GM12878 (cell line): ENCODE measurements at regions not wholly inside any gene's neighbourhood (a gene's known extent, or its start where the extent isn't known, plus 50 kb on each side); places are given as distances from the start of the nearest gene placed in this dataset.

ENCODE experiments used
- FOXK2 ChIP-seq: fragments of 450-650 bp; IDR thresholded peaks from 2 replicates; pipeline ENCODE4 v1.6.1; 2017; ENCODE audit warnings: mild to moderate bottlenecking, moderate library complexity
- MAX ChIP-seq: IDR thresholded peaks from 2 replicates; pipeline ENCODE4 v1.6.1; 2012; ENCODE audit warnings: low read depth, low read length, improper control_type of control experiment
- NFIC ChIP-seq: IDR thresholded peaks from 2 replicates; pipeline ENCODE4 v1.6.1; 2012; ENCODE audit warnings: low read depth, mild to moderate bottlenecking, inconsistent platforms, low read length, moderate library complexity
- NR2C2 ChIP-seq: IDR thresholded peaks from 2 replicates; pipeline ENCODE4 v1.6.1; 2011; ENCODE audit warnings: borderline replicate concordance, low read depth; ENCODE audit not compliant: control insufficient read depth, insufficient read length
- PKNOX1 ChIP-seq: fragments of 450-650 bp; IDR thresholded peaks from 2 replicates; pipeline ENCODE4 v1.6.1; 2016; ENCODE audit warnings: mild to moderate bottlenecking
- ZNF622 ChIP-seq: fragments of 450-650 bp; IDR thresholded peaks from 2 replicates; pipeline ENCODE4 v1.6.1; 2017; ENCODE audit warnings: mild to moderate bottlenecking, inconsistent platforms
- TF ChIP-seq, protein P1 (sequence below), 3 experiments: IDR thresholded peaks in 2 of 3; conservative IDR thresholded peaks in 1 of 3; 2 replicates each; pipeline ENCODE4 v1.5.1; 2011; ENCODE audit warnings: low read depth in 3 of 3, low read length in 3 of 3, mild to moderate bottlenecking in 3 of 3, control low read depth in 2 of 3, moderate library complexity in 2 of 3, inconsistent platforms in 1 of 3, mixed read lengths in 1 of 3; ENCODE audit not compliant: control insufficient read depth in 2 of 3, insufficient read depth in 1 of 3; ENCODE audit errors: extremely low read depth in 1 of 3
- TF ChIP-seq, protein P2 (sequence below): IDR thresholded peaks from 2 replicates; pipeline ENCODE4 v1.6.1; 2012; ENCODE audit warnings: low read depth, low read length, improper control_type of control experiment
- TF ChIP-seq, protein P3 (sequence below): fragments of 450-650 bp; IDR thresholded peaks from 2 replicates; pipeline ENCODE4 v1.6.1; 2016; ENCODE audit warnings: mild to moderate bottlenecking, moderate library complexity, borderline replicate concordance
- TF ChIP-seq, protein P4 (sequence below): IDR thresholded peaks from 2 replicates; pipeline ENCODE4 v1.6.1; 2012; ENCODE audit warnings: improper control_type of control experiment, low read depth, low read length; ENCODE audit not compliant: insufficient replicate concordance

- TF ChIP-seq, protein P1, sequence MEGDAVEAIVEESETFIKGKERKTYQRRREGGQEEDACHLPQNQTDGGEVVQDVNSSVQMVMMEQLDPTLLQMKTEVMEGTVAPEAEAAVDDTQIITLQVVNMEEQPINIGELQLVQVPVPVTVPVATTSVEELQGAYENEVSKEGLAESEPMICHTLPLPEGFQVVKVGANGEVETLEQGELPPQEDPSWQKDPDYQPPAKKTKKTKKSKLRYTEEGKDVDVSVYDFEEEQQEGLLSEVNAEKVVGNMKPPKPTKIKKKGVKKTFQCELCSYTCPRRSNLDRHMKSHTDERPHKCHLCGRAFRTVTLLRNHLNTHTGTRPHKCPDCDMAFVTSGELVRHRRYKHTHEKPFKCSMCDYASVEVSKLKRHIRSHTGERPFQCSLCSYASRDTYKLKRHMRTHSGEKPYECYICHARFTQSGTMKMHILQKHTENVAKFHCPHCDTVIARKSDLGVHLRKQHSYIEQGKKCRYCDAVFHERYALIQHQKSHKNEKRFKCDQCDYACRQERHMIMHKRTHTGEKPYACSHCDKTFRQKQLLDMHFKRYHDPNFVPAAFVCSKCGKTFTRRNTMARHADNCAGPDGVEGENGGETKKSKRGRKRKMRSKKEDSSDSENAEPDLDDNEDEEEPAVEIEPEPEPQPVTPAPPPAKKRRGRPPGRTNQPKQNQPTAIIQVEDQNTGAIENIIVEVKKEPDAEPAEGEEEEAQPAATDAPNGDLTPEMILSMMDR (IDR thresholded peaks at IDR 0.05 in 2 of 3, conservative IDR thresholded peaks at IDR 0.05 in 1 of 3; ENCODE audit: control insufficient read depth in 2 of 3, extremely low read depth in 1 of 3, insufficient read depth in 1 of 3, low read depth in 3 of 3, low read length in 3 of 3): no peak
- TF ChIP-seq NR2C2: no peak
- TF ChIP-seq FOXK2: no peak
- TF ChIP-seq, protein P2, sequence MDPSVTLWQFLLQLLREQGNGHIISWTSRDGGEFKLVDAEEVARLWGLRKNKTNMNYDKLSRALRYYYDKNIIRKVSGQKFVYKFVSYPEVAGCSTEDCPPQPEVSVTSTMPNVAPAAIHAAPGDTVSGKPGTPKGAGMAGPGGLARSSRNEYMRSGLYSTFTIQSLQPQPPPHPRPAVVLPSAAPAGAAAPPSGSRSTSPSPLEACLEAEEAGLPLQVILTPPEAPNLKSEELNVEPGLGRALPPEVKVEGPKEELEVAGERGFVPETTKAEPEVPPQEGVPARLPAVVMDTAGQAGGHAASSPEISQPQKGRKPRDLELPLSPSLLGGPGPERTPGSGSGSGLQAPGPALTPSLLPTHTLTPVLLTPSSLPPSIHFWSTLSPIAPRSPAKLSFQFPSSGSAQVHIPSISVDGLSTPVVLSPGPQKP: no peak
- TF ChIP-seq, protein P3, sequence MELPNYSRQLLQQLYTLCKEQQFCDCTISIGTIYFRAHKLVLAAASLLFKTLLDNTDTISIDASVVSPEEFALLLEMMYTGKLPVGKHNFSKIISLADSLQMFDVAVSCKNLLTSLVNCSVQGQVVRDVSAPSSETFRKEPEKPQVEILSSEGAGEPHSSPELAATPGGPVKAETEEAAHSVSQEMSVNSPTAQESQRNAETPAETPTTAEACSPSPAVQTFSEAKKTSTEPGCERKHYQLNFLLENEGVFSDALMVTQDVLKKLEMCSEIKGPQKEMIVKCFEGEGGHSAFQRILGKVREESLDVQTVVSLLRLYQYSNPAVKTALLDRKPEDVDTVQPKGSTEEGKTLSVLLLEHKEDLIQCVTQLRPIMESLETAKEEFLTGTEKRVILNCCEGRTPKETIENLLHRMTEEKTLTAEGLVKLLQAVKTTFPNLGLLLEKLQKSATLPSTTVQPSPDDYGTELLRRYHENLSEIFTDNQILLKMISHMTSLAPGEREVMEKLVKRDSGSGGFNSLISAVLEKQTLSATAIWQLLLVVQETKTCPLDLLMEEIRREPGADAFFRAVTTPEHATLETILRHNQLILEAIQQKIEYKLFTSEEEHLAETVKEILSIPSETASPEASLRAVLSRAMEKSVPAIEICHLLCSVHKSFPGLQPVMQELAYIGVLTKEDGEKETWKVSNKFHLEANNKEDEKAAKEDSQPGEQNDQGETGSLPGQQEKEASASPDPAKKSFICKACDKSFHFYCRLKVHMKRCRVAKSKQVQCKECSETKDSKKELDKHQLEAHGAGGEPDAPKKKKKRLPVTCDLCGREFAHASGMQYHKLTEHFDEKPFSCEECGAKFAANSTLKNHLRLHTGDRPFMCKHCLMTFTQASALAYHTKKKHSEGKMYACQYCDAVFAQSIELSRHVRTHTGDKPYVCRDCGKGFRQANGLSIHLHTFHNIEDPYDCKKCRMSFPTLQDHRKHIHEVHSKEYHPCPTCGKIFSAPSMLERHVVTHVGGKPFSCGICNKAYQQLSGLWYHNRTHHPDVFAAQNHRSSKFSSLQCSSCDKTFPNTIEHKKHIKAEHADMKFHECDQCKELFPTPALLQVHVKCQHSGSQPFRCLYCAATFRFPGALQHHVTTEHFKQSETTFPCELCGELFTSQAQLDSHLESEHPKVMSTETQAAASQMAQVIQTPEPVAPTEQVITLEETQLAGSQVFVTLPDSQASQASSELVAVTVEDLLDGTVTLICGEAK: no peak
- TF ChIP-seq MAX: no peak
- no peak for TF ChIP-seq PKNOX1
- TF ChIP-seq NFIC: no peak
- TF ChIP-seq ZNF622: no peak
- TF ChIP-seq, protein P4, sequence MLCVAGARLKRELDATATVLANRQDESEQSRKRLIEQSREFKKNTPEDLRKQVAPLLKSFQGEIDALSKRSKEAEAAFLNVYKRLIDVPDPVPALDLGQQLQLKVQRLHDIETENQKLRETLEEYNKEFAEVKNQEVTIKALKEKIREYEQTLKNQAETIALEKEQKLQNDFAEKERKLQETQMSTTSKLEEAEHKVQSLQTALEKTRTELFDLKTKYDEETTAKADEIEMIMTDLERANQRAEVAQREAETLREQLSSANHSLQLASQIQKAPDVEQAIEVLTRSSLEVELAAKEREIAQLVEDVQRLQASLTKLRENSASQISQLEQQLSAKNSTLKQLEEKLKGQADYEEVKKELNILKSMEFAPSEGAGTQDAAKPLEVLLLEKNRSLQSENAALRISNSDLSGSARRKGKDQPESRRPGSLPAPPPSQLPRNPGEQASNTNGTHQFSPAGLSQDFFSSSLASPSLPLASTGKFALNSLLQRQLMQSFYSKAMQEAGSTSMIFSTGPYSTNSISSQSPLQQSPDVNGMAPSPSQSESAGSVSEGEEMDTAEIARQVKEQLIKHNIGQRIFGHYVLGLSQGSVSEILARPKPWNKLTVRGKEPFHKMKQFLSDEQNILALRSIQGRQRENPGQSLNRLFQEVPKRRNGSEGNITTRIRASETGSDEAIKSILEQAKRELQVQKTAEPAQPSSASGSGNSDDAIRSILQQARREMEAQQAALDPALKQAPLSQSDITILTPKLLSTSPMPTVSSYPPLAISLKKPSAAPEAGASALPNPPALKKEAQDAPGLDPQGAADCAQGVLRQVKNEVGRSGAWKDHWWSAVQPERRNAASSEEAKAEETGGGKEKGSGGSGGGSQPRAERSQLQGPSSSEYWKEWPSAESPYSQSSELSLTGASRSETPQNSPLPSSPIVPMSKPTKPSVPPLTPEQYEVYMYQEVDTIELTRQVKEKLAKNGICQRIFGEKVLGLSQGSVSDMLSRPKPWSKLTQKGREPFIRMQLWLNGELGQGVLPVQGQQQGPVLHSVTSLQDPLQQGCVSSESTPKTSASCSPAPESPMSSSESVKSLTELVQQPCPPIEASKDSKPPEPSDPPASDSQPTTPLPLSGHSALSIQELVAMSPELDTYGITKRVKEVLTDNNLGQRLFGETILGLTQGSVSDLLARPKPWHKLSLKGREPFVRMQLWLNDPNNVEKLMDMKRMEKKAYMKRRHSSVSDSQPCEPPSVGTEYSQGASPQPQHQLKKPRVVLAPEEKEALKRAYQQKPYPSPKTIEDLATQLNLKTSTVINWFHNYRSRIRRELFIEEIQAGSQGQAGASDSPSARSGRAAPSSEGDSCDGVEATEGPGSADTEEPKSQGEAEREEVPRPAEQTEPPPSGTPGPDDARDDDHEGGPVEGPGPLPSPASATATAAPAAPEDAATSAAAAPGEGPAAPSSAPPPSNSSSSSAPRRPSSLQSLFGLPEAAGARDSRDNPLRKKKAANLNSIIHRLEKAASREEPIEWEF: no peak
Observed at GRCh38 chr5:28809811-28810750, 1771.7 kb upstream of the CDH9 start.
